ENCODE measurements at regions not wholly inside any gene's neighbourhood (a gene's known extent, or its start where the extent isn't known, plus 50 kb on each side); places are given as distances from the start of the nearest gene placed in this dataset.

GRCh38 chrX:57848857-57849256, 61.4 kb downstream of the ZXDA start:
- H3K4me1 ChIP-seq = no peaks in the 10 kb centered on the region
- H3K27me3 ChIP-seq = no peaks in the 10 kb centered on the region
- TF ChIP-seq CTCF (IDR thresholded peaks at IDR 0.05) = no peak
- TF ChIP-seq POLR2A (IDR thresholded peaks at IDR 0.05) = no peak
- H3K4me3 ChIP-seq = no peak overlapping the region
- intact Hi-C loops (cut with DNase I; ENCODE audit: low total_unique reads) = no loop called here
- no peaks in the 10 kb centered on the region for H3K36me3 ChIP-seq
- no peak for DNase-seq
- H3K27ac ChIP-seq = no peak overlapping the region
- H3K9me3 ChIP-seq = peaks cover 0 to under 1% of the 10 kb centered on the region in 2 donors

GRCh38 chrX:57822818-57823217, 87.4 kb downstream of the ZXDA start:
- Histone ChIP-seq H3K27me3 (no peaks in the 10 kb centered on the region), H3K9me3 (no peaks in the 10 kb centered on the region), H3K4me3 (no peak overlapping the region), H3K4me1 (no peaks in the 10 kb centered on the region), H3K36me3 (no peaks in the 10 kb centered on the region), H3K27ac (no peak overlapping the region)
- intact Hi-C loops (cut with DNase I; ENCODE audit: low total_unique reads) = no loop called here
- DNase-seq = no peak
- no peak for TF ChIP-seq CTCF (IDR thresholded peaks at IDR 0.05)
- TF ChIP-seq POLR2A (IDR thresholded peaks at IDR 0.05) = no peak

GRCh38 chrX:57822398-57822797, 87.9 kb downstream of the ZXDA start:
- no peak for DNase-seq
- no peak overlapping the region for H3K4me3 ChIP-seq
- peaks cover 0 to 2% of the 10 kb centered on the region in 2 donors for H3K27me3 ChIP-seq
- H3K9me3 ChIP-seq = no peaks in the 10 kb centered on the region
- intact Hi-C loops (cut with DNase I; ENCODE audit: low total_unique reads) = no loop called here
- H3K4me1 ChIP-seq = no peaks in the 10 kb centered on the region
- no peak overlapping the region for H3K27ac ChIP-seq
- TF ChIP-seq CTCF (IDR thresholded peaks at IDR 0.05) (no peak), POLR2A (IDR thresholded peaks at IDR 0.05) (no peak)
- H3K36me3 ChIP-seq = no peaks in the 10 kb centered on the region

GRCh38 chrX:57821703-57822387, 88.4 kb downstream of the ZXDA start:
- peaks cover 0 to 6% of the 10 kb centered on the region in 2 donors for H3K27me3 ChIP-seq
- H3K9me3 ChIP-seq = no peaks in the 10 kb centered on the region
- TF ChIP-seq CTCF (IDR thresholded peaks at IDR 0.05) (peak; percentile 54 to 72 (median 60)), POLR2A (IDR thresholded peaks at IDR 0.05) (no peak)
- H3K36me3 ChIP-seq = no peaks in the 10 kb centered on the region
- no peaks in the 10 kb centered on the region for H3K4me1 ChIP-seq
- intact Hi-C loops (cut with DNase I; ENCODE audit: low total_unique reads) = no loop called here
- H3K4me3 ChIP-seq = no peak overlapping the region
- peak in 1 of 2 donors; percentile 28 for DNase-seq
- H3K27ac ChIP-seq = no peak overlapping the region

GRCh38 chrX:57817302-57817701, 93.0 kb downstream of the ZXDA start:
- no peaks in the 10 kb centered on the region for H3K4me1 ChIP-seq
- intact Hi-C loops (cut with DNase I; ENCODE audit: low total_unique reads) = no loop called here
- H3K4me3 ChIP-seq = no peak overlapping the region
- H3K9me3 ChIP-seq = no peaks in the 10 kb centered on the region
- H3K36me3 ChIP-seq = no peaks in the 10 kb centered on the region
- TF ChIP-seq CTCF (IDR thresholded peaks at IDR 0.05) (no peak), POLR2A (IDR thresholded peaks at IDR 0.05) (no peak)
- no peak overlapping the region for H3K27ac ChIP-seq
- H3K27me3 ChIP-seq = peaks cover 0 to 6% of the 10 kb centered on the region in 2 donors
- no peak for DNase-seq

Measured in uterus (tissue), 3 donors.